ENCODE measurements at regions not wholly inside any gene's neighbourhood (a gene's known extent, or its start where the extent isn't known, plus 50 kb on each side); places are given as distances from the start of the nearest gene placed in this dataset.

DNA sequence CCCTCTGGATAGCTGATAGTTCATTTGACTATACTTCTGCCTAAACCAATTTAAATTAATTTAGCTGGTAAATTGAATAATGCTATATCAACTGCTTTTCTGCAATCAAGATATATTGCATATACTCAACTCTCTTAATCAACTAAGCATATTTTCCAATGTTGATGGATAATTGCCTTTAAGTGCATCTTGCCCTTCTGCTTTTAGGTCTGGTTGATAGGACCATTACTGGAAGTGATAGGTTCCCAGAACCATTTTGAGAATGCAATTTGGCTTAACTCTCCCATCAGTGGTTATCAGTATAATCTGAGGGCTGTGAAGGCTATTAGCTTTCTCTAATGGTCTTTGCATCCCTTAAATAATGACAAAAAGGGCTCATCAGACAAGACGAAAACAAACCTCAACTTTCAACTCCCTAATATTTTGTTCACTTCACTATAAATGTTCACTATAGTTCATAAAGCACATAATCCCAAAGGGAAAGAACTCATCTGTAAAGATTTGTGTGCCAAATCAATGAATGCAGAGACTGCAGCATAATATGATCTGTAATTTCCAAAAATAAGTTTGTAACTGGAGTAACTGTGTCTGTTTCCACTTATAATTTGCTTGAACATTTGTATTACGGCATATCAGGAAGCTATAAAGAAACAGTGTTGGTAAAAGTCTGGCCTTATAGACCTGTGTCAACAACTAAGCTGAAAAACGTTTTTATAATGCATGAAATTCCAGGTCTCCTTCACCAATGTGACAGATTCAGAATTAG lies 273.6 kb downstream of the FBXO8 start (continued):
- no peak for TF ChIP-seq SAP30 (IDR thresholded peaks at IDR 0.05; ENCODE audit: insufficient read depth, insufficient replicate concordance, low read length)
- no peak for TF ChIP-seq JUND (IDR thresholded peaks at IDR 0.05; ENCODE audit: low read length)
- TF ChIP-seq TAF7 (optimal IDR thresholded peaks at IDR 0.05; ENCODE audit: borderline replicate concordance, low read depth, low read length) = no peak
- no peak for TF ChIP-seq BCL11A (IDR thresholded peaks at IDR 0.05; ENCODE audit: low read depth in 2 of 2, low read length in 2 of 2)
- TF ChIP-seq HDAC6 (IDR thresholded peaks at IDR 0.05; ENCODE audit: low read depth, low read length) = no peak
- TF ChIP-seq GABPA (IDR thresholded peaks at IDR 0.05; ENCODE audit: borderline replicate concordance, insufficient read depth, low read length) = no peak
- TF ChIP-seq CHD1 (IDR thresholded peaks at IDR 0.05; ENCODE audit: low read depth, low read length) = no peak
- no peak for TF ChIP-seq HDAC2 (IDR thresholded peaks at IDR 0.05; ENCODE audit: borderline replicate concordance in 1 of 2, low read depth in 2 of 2, low read length in 2 of 2)
